HL-60 (cell line): ENCODE measurements at regions not wholly inside any gene's neighbourhood (a gene's known extent, or its start where the extent isn't known, plus 50 kb on each side); places are given as distances from the start of the nearest gene placed in this dataset.

ENCODE experiments used
- DNase-seq, 2 experiments: peaks; one replicate each; pipeline ENCODE4 v3.0.0-alpha.2; 2010 to 2020; ENCODE audit warnings: low read depth in 1 of 2, low spot score in 1 of 2
- H3K27ac ChIP-seq: fragments of 250-450 bp; sonication (Bioruptor Pico); replicated peaks from 2 replicates; pipeline ENCODE4 v1.5.1; 2020; ENCODE audit warnings: mild to moderate bottlenecking, moderate library complexity
- H3K27me3 ChIP-seq: fragments of 250-450 bp; sonication (Bioruptor Pico); 2 replicates; pipeline ENCODE4 v1.5.1; 2021; ENCODE audit warnings: mild to moderate bottlenecking, moderate library complexity; ENCODE audit not compliant: insufficient read depth, poor library complexity, severe bottlenecking
- H3K4me3 ChIP-seq: replicated peaks from 2 replicates; pipeline ENCODE4 v1.5.1; 2011; ENCODE audit warnings: mild to moderate bottlenecking, control low read depth, low read length; ENCODE audit not compliant: insufficient read depth
- GABPA ChIP-seq: IDR thresholded peaks from 2 replicates; pipeline ENCODE4 v1.6.1; 2012; ENCODE audit warnings: low read depth
- POLR2AphosphoS5 ChIP-seq: IDR thresholded peaks from 2 replicates; pipeline ENCODE4 v1.6.1; 2012; ENCODE audit warnings: low read depth
- SPI1 ChIP-seq: IDR thresholded peaks from 2 replicates; pipeline ENCODE4 v1.6.1; 2012; ENCODE audit warnings: low read depth, mild to moderate bottlenecking, borderline replicate concordance
- TF ChIP-seq, protein P1 (sequence below): IDR thresholded peaks from one replicate; pipeline ENCODE4 v1.5.1; 2011; ENCODE audit warnings: low read length, control low read depth, inconsistent platforms; ENCODE audit not compliant: insufficient read depth
- TF ChIP-seq, protein P2 (sequence below): IDR thresholded peaks from 2 replicates; pipeline ENCODE4 v1.6.1; 2012; ENCODE audit warnings: low read depth; ENCODE audit not compliant: insufficient replicate concordance

DNA sequence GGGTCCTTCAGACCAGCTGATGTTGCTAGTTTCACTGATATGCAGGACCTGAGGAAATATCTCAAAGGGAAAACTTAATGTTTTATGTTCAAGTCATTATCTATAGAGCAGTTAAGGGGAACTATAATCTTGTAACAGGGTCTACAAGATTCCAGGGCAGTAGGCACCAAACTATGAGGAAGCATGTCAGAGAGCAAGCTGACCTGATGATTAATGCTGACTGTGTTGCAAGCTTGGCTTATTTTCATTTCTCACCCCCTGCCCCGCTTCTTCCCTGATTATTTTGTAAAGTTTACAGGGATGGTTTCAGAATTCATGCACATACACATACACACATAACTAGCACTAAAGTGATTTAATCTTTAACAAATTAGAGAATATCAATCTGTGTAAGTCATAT, 84.3 kb upstream of the CACNA2D1 start:
- H3K4me3 ChIP-seq: no peak overlapping the region
- H3K27me3 ChIP-seq: no peaks in the 10 kb centered on the region
- TF ChIP-seq, protein P1, sequence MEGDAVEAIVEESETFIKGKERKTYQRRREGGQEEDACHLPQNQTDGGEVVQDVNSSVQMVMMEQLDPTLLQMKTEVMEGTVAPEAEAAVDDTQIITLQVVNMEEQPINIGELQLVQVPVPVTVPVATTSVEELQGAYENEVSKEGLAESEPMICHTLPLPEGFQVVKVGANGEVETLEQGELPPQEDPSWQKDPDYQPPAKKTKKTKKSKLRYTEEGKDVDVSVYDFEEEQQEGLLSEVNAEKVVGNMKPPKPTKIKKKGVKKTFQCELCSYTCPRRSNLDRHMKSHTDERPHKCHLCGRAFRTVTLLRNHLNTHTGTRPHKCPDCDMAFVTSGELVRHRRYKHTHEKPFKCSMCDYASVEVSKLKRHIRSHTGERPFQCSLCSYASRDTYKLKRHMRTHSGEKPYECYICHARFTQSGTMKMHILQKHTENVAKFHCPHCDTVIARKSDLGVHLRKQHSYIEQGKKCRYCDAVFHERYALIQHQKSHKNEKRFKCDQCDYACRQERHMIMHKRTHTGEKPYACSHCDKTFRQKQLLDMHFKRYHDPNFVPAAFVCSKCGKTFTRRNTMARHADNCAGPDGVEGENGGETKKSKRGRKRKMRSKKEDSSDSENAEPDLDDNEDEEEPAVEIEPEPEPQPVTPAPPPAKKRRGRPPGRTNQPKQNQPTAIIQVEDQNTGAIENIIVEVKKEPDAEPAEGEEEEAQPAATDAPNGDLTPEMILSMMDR: no peak
- TF ChIP-seq SPI1 (no peak), POLR2AphosphoS5 (no peak), GABPA (no peak)
- no peak for DNase-seq
- H3K27ac ChIP-seq: no peak overlapping the region

DNA sequence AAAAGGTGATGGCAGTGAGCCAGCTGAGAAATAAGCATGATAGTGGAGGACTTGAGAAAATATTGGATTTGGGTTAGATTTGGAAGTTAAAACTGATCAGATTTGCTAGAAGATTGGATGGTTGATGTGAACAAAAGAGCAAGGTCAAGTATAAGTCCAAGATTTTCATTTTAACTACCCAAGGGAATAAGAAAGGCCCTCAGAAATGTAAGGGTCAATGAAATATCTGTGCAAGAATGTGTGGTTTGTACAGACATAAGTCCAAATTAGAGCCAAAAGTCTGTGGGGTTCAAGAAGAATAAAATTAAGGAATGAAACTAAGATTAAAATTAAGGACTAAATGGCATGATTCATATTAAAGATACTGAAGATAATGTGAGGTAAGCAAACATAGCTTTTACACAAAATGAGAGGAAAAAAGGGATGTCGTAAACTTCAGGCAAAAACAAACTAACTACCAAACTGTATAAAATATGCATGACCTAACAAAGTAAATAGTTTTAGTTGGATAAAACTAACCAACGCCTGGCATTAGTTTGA, 78.4 kb upstream of the CACNA2D1 start:
- Histone ChIP-seq H3K27ac (no peak overlapping the region), H3K27me3 (no peaks in the 10 kb centered on the region), H3K4me3 (no peak overlapping the region)
- no peak for TF ChIP-seq GABPA
- TF ChIP-seq, protein P1: no peak
- no peak for TF ChIP-seq SPI1
- no peak for TF ChIP-seq POLR2AphosphoS5
- TF ChIP-seq, protein P2, sequence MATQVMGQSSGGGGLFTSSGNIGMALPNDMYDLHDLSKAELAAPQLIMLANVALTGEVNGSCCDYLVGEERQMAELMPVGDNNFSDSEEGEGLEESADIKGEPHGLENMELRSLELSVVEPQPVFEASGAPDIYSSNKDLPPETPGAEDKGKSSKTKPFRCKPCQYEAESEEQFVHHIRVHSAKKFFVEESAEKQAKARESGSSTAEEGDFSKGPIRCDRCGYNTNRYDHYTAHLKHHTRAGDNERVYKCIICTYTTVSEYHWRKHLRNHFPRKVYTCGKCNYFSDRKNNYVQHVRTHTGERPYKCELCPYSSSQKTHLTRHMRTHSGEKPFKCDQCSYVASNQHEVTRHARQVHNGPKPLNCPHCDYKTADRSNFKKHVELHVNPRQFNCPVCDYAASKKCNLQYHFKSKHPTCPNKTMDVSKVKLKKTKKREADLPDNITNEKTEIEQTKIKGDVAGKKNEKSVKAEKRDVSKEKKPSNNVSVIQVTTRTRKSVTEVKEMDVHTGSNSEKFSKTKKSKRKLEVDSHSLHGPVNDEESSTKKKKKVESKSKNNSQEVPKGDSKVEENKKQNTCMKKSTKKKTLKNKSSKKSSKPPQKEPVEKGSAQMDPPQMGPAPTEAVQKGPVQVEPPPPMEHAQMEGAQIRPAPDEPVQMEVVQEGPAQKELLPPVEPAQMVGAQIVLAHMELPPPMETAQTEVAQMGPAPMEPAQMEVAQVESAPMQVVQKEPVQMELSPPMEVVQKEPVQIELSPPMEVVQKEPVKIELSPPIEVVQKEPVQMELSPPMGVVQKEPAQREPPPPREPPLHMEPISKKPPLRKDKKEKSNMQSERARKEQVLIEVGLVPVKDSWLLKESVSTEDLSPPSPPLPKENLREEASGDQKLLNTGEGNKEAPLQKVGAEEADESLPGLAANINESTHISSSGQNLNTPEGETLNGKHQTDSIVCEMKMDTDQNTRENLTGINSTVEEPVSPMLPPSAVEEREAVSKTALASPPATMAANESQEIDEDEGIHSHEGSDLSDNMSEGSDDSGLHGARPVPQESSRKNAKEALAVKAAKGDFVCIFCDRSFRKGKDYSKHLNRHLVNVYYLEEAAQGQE: no peak
- no peak for DNase-seq

DNA sequence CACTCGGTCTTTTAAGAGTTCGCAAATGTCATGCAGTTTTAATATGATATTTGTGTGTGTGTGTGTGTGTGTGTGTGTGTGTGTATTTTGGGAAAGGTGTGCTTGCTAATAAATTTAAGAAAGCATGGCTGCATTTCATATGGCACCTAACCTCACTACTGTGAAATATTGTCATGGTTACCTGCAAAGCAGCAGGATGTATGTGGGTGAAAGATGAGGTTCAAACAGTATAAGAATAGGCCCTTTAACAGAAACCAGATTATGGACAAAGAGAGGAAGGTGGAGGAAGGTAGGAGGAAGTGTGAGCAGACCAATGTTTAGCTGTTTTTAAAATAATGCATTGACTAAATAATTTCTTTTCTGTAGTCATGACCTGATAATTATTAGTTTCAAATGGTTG, 73.5 kb upstream of the CACNA2D1 start:
- H3K27me3 ChIP-seq: no peaks in the 10 kb centered on the region
- no peak overlapping the region for H3K4me3 ChIP-seq
- TF ChIP-seq POLR2AphosphoS5 (no peak), SPI1 (no peak), GABPA (no peak)
- TF ChIP-seq, protein P1: no peak
- TF ChIP-seq, protein P2: no peak
- DNase-seq: no peak
- H3K27ac ChIP-seq: no peak overlapping the region

DNA sequence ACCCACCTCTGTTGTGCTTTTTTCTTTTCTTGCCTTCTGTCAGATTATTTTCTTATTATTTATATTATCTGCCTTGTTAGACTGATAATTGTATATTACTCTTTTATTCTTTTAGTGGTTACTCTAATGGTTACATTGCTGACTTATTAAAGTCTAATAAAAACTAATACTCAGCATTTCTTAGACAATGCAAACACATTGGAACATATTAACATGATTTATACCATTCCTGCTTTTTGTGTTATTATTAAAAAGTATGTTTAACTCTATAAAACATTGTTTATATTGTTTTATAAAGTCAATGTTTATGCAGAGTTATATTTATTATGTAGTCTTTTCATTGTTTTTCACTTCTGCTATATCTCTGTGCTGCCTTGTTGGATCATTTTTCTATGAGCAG, 68.0 kb upstream of the CACNA2D1 start:
- no peak for DNase-seq
- Histone ChIP-seq H3K27ac (no peak overlapping the region), H3K4me3 (no peak overlapping the region), H3K27me3 (no peaks in the 10 kb centered on the region)
- TF ChIP-seq POLR2AphosphoS5: no peak
- no peak for TF ChIP-seq SPI1
- TF ChIP-seq, protein P2: no peak
- TF ChIP-seq GABPA: no peak
- TF ChIP-seq, protein P1: no peak
